ENCODE measurements at regions not wholly inside any gene's neighbourhood (a gene's known extent, or its start where the extent isn't known, plus 50 kb on each side); places are given as distances from the start of the nearest gene placed in this dataset.
"Not testable (repeated sequence)": the region's sequence is repeated elsewhere in the genome, so short reads cannot be mapped to it uniquely, and the experiment has no call there.

DNA sequence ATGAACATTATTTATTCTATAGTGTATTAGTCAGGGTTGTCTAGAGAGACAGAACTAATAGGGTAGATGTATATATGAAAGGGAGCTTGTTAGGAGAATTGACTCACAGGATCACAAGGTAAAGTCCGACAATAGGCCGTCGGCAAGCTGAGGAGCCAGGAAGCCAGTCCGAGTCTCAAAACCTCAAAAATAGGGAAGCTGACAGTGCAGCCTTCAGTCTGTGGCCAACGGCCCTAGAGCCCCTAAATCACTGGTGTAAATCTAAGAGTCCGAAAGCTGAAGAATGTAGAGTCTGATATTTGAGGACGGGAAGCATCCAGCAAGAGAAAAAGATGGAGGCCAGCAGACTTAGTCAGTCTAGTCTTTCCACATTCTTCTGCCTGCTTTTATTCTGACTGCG is 912.2 kb downstream of the FLRT2 start:
- no peak for DNase-seq

DNA sequence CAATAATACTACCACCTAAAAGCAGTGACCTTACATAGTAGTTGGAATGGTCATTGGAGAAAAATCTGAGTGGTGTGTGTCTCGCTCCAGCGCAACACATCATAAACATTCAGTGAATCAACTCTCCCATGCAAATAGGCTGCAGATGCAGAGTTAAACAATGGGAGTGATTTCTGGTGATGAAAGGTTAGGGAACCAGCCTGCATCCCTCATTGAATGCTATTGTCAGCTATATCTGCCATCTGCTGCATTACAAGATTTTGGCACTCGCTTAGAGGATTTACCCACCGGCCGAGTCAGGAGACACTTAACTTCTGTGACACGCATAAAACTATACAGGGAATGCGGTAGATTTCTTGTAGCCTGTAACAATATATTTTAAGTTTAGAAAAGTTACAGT is 900.9 kb downstream of the FLRT2 start:
- peak in 1 of 2 experiments; percentile 39 for DNase-seq

DNA sequence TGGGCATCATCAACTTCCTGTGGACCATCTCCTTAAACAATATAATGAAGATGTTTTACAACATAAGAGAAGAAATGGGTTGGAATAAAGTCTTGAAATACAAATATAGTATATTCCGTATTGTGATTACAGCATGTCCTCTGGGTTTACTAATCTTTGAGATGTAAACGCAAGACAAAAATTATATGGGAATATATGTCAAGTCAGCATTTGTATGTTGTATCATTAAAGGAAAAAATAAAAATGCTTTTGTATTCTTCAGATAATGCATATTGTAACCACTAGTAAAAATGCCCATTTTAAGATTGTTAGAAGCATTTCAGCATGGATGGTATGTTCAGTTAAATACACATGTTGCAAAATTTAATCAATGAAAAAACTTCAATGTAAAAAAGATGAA is 893.3 kb downstream of the FLRT2 start:
- no peak for DNase-seq

GRCh38 chr14:86420131-86420530 is 890.2 kb downstream of the FLRT2 start:
- no peak for DNase-seq

- DNase-seq, result no peak
Measured at GRCh38 chr14:86414146-86414545, 884.2 kb downstream of the FLRT2 start.

GRCh38 chr14:86404989-86405649 is 875.2 kb downstream of the FLRT2 start:
- DNase-seq, result no peak

GRCh38 chr14:86404425-86404824 is 874.5 kb downstream of the FLRT2 start:
- no peak for DNase-seq

DNA sequence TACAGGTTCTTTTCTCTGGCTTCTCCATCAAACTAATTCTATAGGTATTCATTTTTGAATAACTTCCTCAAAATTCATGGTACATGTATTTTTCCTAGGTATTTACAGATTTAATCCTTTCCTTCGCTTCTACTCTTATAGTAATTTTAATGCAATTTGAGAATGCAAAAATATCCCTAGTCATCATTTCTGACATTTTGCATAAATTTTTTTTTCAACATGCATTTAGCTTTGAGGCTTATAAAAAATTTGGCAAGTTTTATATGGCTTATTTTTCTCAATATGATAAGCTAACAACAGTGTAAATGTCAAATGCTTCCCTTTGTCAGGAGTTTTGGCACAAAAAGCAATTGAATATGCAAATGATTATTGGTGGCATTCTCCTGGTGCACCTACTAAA is 872.6 kb downstream of the FLRT2 start:
- no peak for DNase-seq

DNA sequence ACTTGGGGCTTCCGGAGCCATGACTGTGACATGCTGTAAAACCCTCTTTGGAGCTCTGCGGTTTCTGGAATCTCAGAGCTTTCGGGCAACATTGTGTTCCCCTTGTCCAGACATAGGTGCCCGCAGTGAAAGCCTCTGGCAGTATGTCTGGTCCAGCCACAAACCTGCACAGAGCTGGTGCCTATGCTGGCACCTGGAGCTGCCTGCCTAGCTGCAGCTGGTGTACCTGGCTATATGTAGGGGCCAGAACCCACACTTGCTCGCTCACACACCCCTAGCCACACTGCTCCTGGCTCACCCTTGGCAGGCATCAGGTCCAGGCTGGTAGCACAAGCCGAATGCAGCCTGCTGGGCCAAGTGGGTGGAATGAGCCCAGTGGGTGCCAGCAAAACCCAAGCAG is 861.1 kb downstream of the FLRT2 start:
- DNase-seq, result no peak

GRCh38 chr14:86388216-86388615 is 858.3 kb downstream of the FLRT2 start:
- no peak for DNase-seq

- DNase-seq, result no peak
Measured at GRCh38 chr14:86373886-86374285, 843.9 kb downstream of the FLRT2 start.

DNA sequence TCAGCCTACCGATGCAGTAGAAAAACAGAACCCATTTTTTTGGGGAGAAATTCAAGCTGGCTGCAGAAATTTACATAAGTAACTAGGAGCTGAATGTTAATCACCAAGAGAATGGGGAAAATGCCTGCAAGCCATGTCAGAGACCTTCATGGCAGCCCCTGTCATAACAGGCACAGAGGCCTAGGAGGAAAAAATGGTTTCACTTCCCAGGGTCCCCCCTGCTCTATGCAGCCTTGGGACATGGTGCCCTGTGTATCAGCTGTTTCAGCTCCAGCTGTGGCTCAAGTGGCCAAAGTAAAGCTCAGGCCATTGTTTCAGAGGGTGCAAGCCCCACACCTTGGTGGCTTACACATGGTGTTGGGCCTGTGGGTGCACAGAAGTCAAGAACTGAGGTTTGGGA is 842.5 kb downstream of the FLRT2 start:
- no peak for DNase-seq

- no peak for DNase-seq
Measured at GRCh38 chr14:86364634-86365033, 834.7 kb downstream of the FLRT2 start.

DNA sequence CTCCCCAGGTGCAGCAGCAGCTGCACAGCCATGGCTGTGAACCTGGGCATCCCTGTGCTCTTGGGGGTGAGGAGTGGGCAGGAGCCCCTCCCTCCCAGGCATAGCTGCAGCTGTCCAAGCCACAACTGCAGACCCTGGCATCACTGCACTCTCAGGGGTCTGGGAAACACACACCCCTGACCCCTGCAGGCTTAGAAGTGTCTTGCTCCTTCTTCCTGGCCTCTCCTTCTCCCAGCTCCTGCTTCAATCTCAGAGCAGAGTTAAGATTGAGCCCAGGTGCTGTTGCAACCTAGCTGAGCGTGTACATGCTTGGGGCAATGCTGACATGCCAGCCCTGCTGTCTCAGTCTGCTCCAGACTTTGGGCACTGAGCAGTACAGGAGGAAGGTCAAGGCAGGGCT is 833.6 kb downstream of the FLRT2 start:
- no peak for DNase-seq

GRCh38 chr14:86363047-86363446 is 833.1 kb downstream of the FLRT2 start:
- no peak for DNase-seq

DNA sequence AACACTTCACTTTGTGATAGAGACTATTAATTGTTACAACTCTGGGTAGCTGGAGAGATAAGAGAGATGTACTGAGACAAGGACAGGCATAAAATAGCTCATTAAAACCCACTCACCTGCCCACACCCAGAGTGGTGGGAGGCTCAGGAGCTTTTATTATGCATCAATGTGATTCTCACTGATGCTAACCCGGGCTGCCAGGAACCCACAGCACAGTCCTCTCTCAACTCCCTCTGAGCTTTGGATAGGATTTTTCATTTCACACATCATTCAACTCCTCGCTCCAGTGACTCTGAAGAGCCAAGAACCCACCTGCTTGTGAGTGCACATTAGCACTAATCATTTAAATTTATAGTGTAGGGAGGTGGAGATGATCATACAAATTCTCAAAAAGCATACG is 827.9 kb downstream of the FLRT2 start:
- peak in 1 of 2 experiments; percentile 6 for DNase-seq

DNA sequence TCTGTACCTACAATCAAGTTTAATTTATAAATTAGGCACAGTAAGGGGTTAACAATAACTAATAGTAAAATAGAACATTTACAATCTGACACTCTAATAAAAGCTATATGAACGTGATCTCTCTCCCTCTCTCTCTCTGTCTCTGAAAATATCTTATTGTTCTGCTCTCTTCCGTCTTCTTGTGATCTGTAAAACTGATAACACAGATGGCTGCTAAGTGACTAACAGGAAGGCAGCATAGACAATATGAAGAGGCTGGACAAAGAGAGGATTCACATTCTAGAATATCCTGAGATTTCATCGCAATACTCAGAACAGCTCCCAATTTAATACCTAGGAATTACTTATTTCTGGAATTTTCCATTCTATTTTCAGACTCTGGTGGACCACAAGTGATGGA is 827.2 kb downstream of the FLRT2 start:
- DNase-seq, result no peak

DNA sequence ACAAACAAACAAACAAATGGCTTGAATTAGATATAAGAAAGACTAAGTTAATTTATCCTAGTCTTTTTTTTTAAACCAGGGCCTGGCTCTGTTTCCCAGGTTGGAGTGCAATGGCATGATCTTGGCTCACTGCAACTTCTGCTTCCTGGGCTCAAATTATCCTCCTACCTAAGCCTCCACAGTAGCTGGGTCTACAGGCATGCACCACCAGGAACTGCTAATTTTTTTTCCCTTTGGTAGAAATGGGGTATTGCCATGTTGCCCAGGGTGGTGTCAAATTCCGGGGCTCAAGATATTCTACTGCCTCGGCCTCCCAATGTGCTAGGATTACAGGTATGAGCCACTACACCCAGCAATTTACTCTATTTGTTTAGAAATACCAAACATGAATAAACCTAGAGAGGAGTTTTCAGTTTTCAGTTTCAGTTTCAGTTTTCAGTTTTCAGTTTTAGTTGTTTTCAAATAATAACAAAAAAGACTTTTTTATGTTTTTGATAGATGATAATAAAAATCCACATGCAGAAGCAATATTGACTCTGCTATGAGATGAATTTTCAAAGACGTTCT is 817.0 kb downstream of the FLRT2 start:
- DNase-seq, result no peak

DNA sequence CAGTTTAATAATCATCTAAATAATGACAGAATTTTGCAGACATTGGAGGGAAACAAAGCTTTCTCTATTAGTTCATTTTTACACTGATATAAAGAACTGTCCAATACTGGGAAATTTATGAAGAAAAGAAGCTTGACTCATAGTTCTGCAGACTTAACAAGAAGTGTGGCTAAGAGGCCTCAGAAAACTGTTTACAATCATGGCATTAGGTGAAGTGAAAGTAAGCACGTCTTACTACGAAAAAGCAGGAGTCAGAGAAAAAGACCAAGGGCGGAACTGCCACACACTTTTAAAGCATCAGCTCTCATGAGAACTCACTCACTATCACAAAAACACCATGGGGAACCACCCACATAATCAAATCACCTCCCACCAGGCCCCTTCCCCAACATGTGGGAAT is 804.4 kb downstream of the FLRT2 start:
- DNase-seq, result no peak

GRCh38 chr14:86333493-86333892 is 803.5 kb downstream of the FLRT2 start:
- no peak for DNase-seq

DNA sequence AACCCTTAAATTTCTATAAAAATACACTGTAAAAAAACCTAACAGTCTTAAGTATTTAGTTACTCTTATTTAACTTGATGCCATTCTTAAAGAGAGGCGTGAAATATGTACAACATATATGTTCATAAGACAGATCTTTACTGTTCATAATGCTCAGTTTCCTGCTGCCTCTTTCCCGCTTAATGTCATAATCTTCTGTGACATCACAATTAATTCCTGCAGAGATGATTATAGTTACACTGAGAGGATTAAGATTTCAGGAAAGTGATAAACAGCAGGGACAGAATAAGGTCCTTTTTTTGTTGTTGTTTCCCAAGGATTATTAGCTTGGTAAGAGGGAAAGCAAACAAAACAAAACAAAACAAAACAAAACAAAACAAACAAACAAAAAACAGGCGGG is 801.4 kb downstream of the FLRT2 start:
- no peak for DNase-seq

GRCh38 chr14:86321151-86321550 is 791.2 kb downstream of the FLRT2 start:
- no peak for DNase-seq

DNA sequence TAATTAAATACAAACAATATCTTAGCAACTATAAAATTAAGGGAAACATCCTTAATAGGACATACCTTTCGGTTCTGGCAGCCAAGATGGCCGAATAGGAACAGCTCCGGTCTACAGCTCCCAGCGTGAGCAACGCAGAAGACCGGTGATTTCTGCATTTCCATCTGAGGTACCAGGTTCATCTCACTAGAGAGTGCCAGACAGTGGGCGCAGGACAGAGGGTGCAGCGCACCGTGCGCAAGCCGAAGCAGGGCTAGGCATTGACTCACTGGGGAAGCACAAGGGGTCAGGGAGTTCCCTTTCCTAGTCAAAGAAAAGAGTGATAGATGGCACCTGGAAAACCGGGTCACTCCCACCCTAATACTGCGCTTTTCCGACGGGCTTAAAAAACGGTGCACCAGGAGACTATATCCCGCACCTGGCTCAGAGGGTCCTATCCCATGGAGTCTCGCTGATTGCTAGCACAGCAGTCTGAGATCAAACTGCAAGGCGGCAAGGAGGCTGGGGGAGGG is 782.3 kb downstream of the FLRT2 start:
- not testable (repeated sequence) for DNase-seq

- no peak for DNase-seq
Measured at GRCh38 chr14:86311151-86311550, 781.2 kb downstream of the FLRT2 start.

- DNase-seq, result no peak
Measured at GRCh38 chr14:86310611-86311010, 780.7 kb downstream of the FLRT2 start.

All from NCI-H2081 (cell line).